IPS-15b (cell line): ENCODE measurements at regions not wholly inside any gene's neighbourhood (a gene's known extent, or its start where the extent isn't known, plus 50 kb on each side); places are given as distances from the start of the nearest gene placed in this dataset.

Source experiments
- H3K27me3 ChIP-seq: one replicate; pipeline ENCODE4 v1.6.1; 2013; ENCODE audit warnings: low read length; ENCODE audit not compliant: control insufficient read depth, insufficient read depth
- H3K36me3 ChIP-seq: one replicate; pipeline ENCODE4 v1.6.1; 2013; ENCODE audit warnings: low read length; ENCODE audit not compliant: control insufficient read depth, insufficient read depth
- H3K4me1 ChIP-seq: one replicate; pipeline ENCODE4 v1.6.1; 2013; ENCODE audit warnings: mild to moderate bottlenecking, low read length; ENCODE audit not compliant: control insufficient read depth, insufficient read depth
- H3K4me3 ChIP-seq: one replicate; pipeline ENCODE4 v1.5.1; 2013; ENCODE audit warnings: low read depth, low read length
- H3K9ac ChIP-seq: one replicate; pipeline ENCODE4 v1.6.1; 2013; ENCODE audit warnings: low read depth, mild to moderate bottlenecking, low read length
- H3K9me3 ChIP-seq: one replicate; pipeline ENCODE4 v1.6.1; 2013; ENCODE audit warnings: mild to moderate bottlenecking, low read length; ENCODE audit not compliant: control insufficient read depth, insufficient read depth

GRCh38 chr5:163623986-163624385, 118.6 kb downstream of the MAT2B start:
- no peak overlapping the region for H3K9ac ChIP-seq
- no peaks in the 10 kb centered on the region for H3K27me3 ChIP-seq
- no peaks in the 10 kb centered on the region for H3K4me1 ChIP-seq
- H3K9me3 ChIP-seq: no peaks in the 10 kb centered on the region
- no peaks in the 10 kb centered on the region for H3K36me3 ChIP-seq
- H3K4me3 ChIP-seq: no peak overlapping the region

GRCh38 chr5:163624431-163624830, 119.0 kb downstream of the MAT2B start:
- no peaks in the 10 kb centered on the region for H3K36me3 ChIP-seq
- no peaks in the 10 kb centered on the region for H3K9me3 ChIP-seq
- no peak overlapping the region for H3K4me3 ChIP-seq
- H3K27me3 ChIP-seq: no peaks in the 10 kb centered on the region
- H3K4me1 ChIP-seq: no peaks in the 10 kb centered on the region
- no peak overlapping the region for H3K9ac ChIP-seq

GRCh38 chr5:163626904-163627434, 121.5 kb downstream of the MAT2B start:
- Histone ChIP-seq H3K36me3 (no peaks in the 10 kb centered on the region), H3K27me3 (no peaks in the 10 kb centered on the region), H3K9ac (no peak overlapping the region), H3K9me3 (no peaks in the 10 kb centered on the region), H3K4me3 (no peak overlapping the region), H3K4me1 (no peaks in the 10 kb centered on the region)

- Histone ChIP-seq H3K9me3 (no peaks in the 10 kb centered on the region), H3K9ac (no peak overlapping the region), H3K36me3 (no peaks in the 10 kb centered on the region), H3K4me1 (no peaks in the 10 kb centered on the region), H3K4me3 (no peak overlapping the region), H3K27me3 (no peaks in the 10 kb centered on the region)
Observed at GRCh38 chr5:163631856-163632255, 126.4 kb downstream of the MAT2B start.

- Histone ChIP-seq H3K9me3 (no peaks in the 10 kb centered on the region), H3K4me1 (no peaks in the 10 kb centered on the region), H3K9ac (no peak overlapping the region), H3K4me3 (no peak overlapping the region), H3K36me3 (no peaks in the 10 kb centered on the region), H3K27me3 (no peaks in the 10 kb centered on the region)
Observed at GRCh38 chr5:163633926-163634460, 128.6 kb downstream of the MAT2B start.

GRCh38 chr5:163635631-163636030, 130.2 kb downstream of the MAT2B start:
- Histone ChIP-seq H3K4me3 (no peak overlapping the region), H3K36me3 (no peaks in the 10 kb centered on the region), H3K4me1 (no peaks in the 10 kb centered on the region), H3K9me3 (no peaks in the 10 kb centered on the region), H3K9ac (no peak overlapping the region), H3K27me3 (no peaks in the 10 kb centered on the region)

GRCh38 chr5:163642904-163643303, 137.5 kb downstream of the MAT2B start:
- Histone ChIP-seq H3K4me1 (no peaks in the 10 kb centered on the region), H3K27me3 (no peaks in the 10 kb centered on the region)

GRCh38 chr5:163645421-163646416, 140.3 kb downstream of the MAT2B start:
- H3K9ac ChIP-seq: no peak overlapping the region
- H3K4me3 ChIP-seq: no peak overlapping the region
- H3K4me1 ChIP-seq: no peaks in the 10 kb centered on the region
- no peaks in the 10 kb centered on the region for H3K9me3 ChIP-seq
- no peaks in the 10 kb centered on the region for H3K27me3 ChIP-seq
- H3K36me3 ChIP-seq: no peaks in the 10 kb centered on the region

More at GRCh38 chr5:163642904-163643303, 137.5 kb downstream of the MAT2B start:
- no peaks in the 10 kb centered on the region for H3K36me3 ChIP-seq
- H3K9ac ChIP-seq: no peak overlapping the region
- no peaks in the 10 kb centered on the region for H3K9me3 ChIP-seq
- H3K4me3 ChIP-seq: no peak overlapping the region

GRCh38 chr5:163649514-163649913, 144.1 kb downstream of the MAT2B start:
- H3K9ac ChIP-seq: no peak overlapping the region
- H3K4me1 ChIP-seq: no peaks in the 10 kb centered on the region
- H3K4me3 ChIP-seq: no peak overlapping the region
- H3K9me3 ChIP-seq: no peaks in the 10 kb centered on the region
- no peaks in the 10 kb centered on the region for H3K36me3 ChIP-seq
- H3K27me3 ChIP-seq: no peaks in the 10 kb centered on the region

GRCh38 chr5:163653526-163653925, 148.1 kb downstream of the MAT2B start:
- H3K27me3 ChIP-seq: no peaks in the 10 kb centered on the region
- H3K9ac ChIP-seq: no peak overlapping the region
- no peaks in the 10 kb centered on the region for H3K9me3 ChIP-seq
- H3K36me3 ChIP-seq: no peaks in the 10 kb centered on the region
- no peaks in the 10 kb centered on the region for H3K4me1 ChIP-seq
- no peak overlapping the region for H3K4me3 ChIP-seq

GRCh38 chr5:163658702-163659567, 153.5 kb downstream of the MAT2B start:
- Histone ChIP-seq H3K4me1 (no peaks in the 10 kb centered on the region), H3K9me3 (no peaks in the 10 kb centered on the region), H3K36me3 (no peaks in the 10 kb centered on the region), H3K27me3 (no peaks in the 10 kb centered on the region), H3K9ac (no peak overlapping the region), H3K4me3 (no peak overlapping the region)
